HEK293T (cell line): ENCODE measurements at regions not wholly inside any gene's neighbourhood (a gene's known extent, or its start where the extent isn't known, plus 50 kb on each side); places are given as distances from the start of the nearest gene placed in this dataset.

ENCODE experiments used
- ARNT ChIP-seq: fragments of 450-650 bp; IDR thresholded peaks from 2 replicates; pipeline ENCODE4 v1.6.1; 2017; ENCODE audit warnings: mild to moderate bottlenecking
- BHLHE40 ChIP-seq: fragments of 450-650 bp; IDR thresholded peaks from 2 replicates; pipeline ENCODE4 v1.6.1; 2016; ENCODE audit warnings: mild to moderate bottlenecking, moderate library complexity, borderline replicate concordance
- ELF4 ChIP-seq: fragments of 450-650 bp; IDR thresholded peaks from 2 replicates; pipeline ENCODE4 v1.6.1; 2017; ENCODE audit warnings: antibody characterized with exemption
- FOXM1 ChIP-seq: fragments of 450-650 bp; IDR thresholded peaks from 2 replicates; pipeline ENCODE4 v1.6.1; 2017; ENCODE audit warnings: mild to moderate bottlenecking, borderline replicate concordance
- HDGF ChIP-seq: fragments of 450-650 bp; IDR thresholded peaks from 2 replicates; pipeline ENCODE4 v1.6.1; 2017; ENCODE audit warnings: antibody characterized with exemption, borderline replicate concordance
- NFRKB ChIP-seq: fragments of 450-650 bp; IDR thresholded peaks from 2 replicates; pipeline ENCODE4 v1.6.1; 2016; ENCODE audit warnings: mild to moderate bottlenecking, moderate library complexity
- SP1 ChIP-seq: fragments of 450-650 bp; IDR thresholded peaks from 2 replicates; pipeline ENCODE4 v1.6.1; 2017
- SUZ12 ChIP-seq: fragments of 450-650 bp; IDR thresholded peaks from 2 replicates; pipeline ENCODE4 v1.6.1; 2016; ENCODE audit warnings: mild to moderate bottlenecking
- TARDBP ChIP-seq: fragments of 450-650 bp; IDR thresholded peaks from 2 replicates; pipeline ENCODE4 v1.6.1; 2016
- TF ChIP-seq, protein P1 (sequence below): fragments of 450-650 bp; IDR thresholded peaks from 2 replicates; pipeline ENCODE4 v1.6.1; 2016

GRCh38 chr9:17875886-17876285, 297.0 kb downstream of the SH3GL2 start:
- TF ChIP-seq SUZ12 = no peak
- TF ChIP-seq NFRKB = no peak
- no peak for TF ChIP-seq BHLHE40
- TF ChIP-seq, protein P1, sequence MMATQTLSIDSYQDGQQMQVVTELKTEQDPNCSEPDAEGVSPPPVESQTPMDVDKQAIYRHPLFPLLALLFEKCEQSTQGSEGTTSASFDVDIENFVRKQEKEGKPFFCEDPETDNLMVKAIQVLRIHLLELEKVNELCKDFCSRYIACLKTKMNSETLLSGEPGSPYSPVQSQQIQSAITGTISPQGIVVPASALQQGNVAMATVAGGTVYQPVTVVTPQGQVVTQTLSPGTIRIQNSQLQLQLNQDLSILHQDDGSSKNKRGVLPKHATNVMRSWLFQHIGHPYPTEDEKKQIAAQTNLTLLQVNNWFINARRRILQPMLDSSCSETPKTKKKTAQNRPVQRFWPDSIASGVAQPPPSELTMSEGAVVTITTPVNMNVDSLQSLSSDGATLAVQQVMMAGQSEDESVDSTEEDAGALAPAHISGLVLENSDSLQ = no peak
- no peak for TF ChIP-seq ELF4
- no peak for TF ChIP-seq TARDBP
- no peak for TF ChIP-seq ARNT
- no peak for TF ChIP-seq FOXM1
- TF ChIP-seq SP1 = no peak
- no peak for TF ChIP-seq HDGF
